Testis (tissue), 2 donors: ENCODE measurements at regions not wholly inside any gene's neighbourhood (a gene's known extent, or its start where the extent isn't known, plus 50 kb on each side); places are given as distances from the start of the nearest gene placed in this dataset.

ENCODE experiments used
- CTCF ChIP-seq, 3 experiments: fragments of 450-650 bp in 2 of 3; fragments of 200-600 bp in 1 of 3; sonication (generic) in 1 of 3; IDR thresholded peaks; one replicate each; pipeline ENCODE4 v1.5.1; 2016 to 2019; ENCODE audit warnings: antibody characterized with exemption in 3 of 3, mild to moderate bottlenecking in 2 of 3, moderate library complexity in 1 of 3
- POLR2A ChIP-seq: fragments of 450-650 bp; IDR thresholded peaks from one replicate; pipeline ENCODE4 v1.6.1; 2017; ENCODE audit warnings: antibody characterized with exemption, mild to moderate bottlenecking, moderate library complexity

- TF ChIP-seq CTCF (IDR thresholded peaks at IDR 0.05) (no peak), POLR2A (no peak)
Measured at GRCh38 chr1:194052514-194053338, 866.3 kb upstream of the B3GALT2 start.
